ENCODE measurements at regions not wholly inside any gene's neighbourhood (a gene's known extent, or its start where the extent isn't known, plus 50 kb on each side); places are given as distances from the start of the nearest gene placed in this dataset.

DNA sequence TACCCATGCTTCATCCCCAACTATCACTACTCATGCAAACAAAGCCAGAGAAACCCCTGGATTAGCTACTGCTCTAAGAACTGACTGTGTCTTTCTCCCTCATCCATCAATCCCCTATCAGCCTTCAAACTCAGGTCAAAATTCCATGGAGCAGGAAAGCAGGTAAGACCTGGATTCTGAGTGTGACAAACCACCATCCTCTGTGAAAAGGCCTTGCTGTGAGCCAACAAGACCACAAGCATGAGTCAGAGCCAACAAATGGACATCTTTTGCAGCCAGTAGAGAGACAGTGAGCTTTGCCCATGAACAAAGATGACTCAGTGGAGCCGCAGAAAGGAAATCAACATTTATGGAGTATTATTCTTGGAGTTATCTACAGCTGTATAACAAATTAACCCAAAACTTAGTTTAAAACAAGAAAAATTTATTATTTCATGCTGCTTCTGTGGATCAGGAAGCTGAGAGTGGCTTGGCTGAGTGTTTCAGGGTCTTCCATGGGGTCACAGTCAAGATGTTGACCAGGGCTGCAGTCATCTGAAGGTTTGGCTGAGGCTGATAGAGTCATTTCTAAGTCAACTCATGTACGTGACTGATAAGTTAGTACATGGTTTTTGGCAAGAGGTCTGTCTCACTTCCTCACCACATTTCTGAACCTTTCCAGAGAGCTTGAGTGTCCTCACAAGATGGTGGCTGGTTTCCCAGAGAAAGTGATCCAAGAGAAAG is 61.1 kb downstream of the PITPNM2 start (continued):
- TF ChIP-seq SPEN (CRISPR knock-in tag; IDR thresholded peaks at IDR 0.05; ENCODE audit: low read depth) (no peak), JDP2 (CRISPR knock-in tag; IDR thresholded peaks at IDR 0.05; ENCODE audit: borderline replicate concordance) (no peak), ASH2L (IDR thresholded peaks at IDR 0.05; ENCODE audit: insufficient read length, low read depth, low read length) (no peak), PBX3 (CRISPR knock-in tag; IDR thresholded peaks at IDR 0.05; ENCODE audit: borderline replicate concordance) (no peak), RXRA (CRISPR knock-in tag; IDR thresholded peaks at IDR 0.05) (no peak; the same call in 1 of the 2 replicates), ZNF589 (CRISPR knock-in tag; conservative IDR thresholded peaks at IDR 0.05) (no peak), ZSCAN22 (CRISPR knock-in tag; IDR thresholded peaks at IDR 0.05) (no peak), ZKSCAN8 (CRISPR knock-in tag; IDR thresholded peaks at IDR 0.05; ENCODE audit: borderline replicate concordance) (peak; percentile 60; the same call in 1 of the 2 replicates), NR2F6 (IDR thresholded peaks at IDR 0.05) (no peak), NR2F6 (CRISPR knock-in tag; IDR thresholded peaks at IDR 0.05) (peak; percentile 29; the same call in 1 of the 2 replicates), ZBTB39 (CRISPR knock-in tag; IDR thresholded peaks at IDR 0.05) (no peak), ZMYM3 (CRISPR knock-in tag; IDR thresholded peaks at IDR 0.05) (no peak), THRA (CRISPR knock-in tag; IDR thresholded peaks at IDR 0.05; ENCODE audit: borderline replicate concordance) (no peak), ZFY (CRISPR knock-in tag; IDR thresholded peaks at IDR 0.05) (peak; percentile 37), SMARCE1 (IDR thresholded peaks at IDR 0.05; ENCODE audit: borderline replicate concordance) (no peak), RXRB (CRISPR knock-in tag; IDR thresholded peaks at IDR 0.05; ENCODE audit: borderline replicate concordance) (peak; percentile 34; the same call in 1 of the 2 replicates), NFATC3 (CRISPR knock-in tag; IDR thresholded peaks at IDR 0.05) (no peak), GABPA (IDR thresholded peaks at IDR 0.05; ENCODE audit: low read depth, low read length) (no peak), GABPA (CRISPR knock-in tag; IDR thresholded peaks at IDR 0.05; ENCODE audit: low read depth) (no peak), ZNF430 (CRISPR knock-in tag; IDR thresholded peaks at IDR 0.05) (no peak), ZNF709 (CRISPR knock-in tag; IDR thresholded peaks at IDR 0.05) (no peak)
- TF ChIP-seq, protein P1, sequence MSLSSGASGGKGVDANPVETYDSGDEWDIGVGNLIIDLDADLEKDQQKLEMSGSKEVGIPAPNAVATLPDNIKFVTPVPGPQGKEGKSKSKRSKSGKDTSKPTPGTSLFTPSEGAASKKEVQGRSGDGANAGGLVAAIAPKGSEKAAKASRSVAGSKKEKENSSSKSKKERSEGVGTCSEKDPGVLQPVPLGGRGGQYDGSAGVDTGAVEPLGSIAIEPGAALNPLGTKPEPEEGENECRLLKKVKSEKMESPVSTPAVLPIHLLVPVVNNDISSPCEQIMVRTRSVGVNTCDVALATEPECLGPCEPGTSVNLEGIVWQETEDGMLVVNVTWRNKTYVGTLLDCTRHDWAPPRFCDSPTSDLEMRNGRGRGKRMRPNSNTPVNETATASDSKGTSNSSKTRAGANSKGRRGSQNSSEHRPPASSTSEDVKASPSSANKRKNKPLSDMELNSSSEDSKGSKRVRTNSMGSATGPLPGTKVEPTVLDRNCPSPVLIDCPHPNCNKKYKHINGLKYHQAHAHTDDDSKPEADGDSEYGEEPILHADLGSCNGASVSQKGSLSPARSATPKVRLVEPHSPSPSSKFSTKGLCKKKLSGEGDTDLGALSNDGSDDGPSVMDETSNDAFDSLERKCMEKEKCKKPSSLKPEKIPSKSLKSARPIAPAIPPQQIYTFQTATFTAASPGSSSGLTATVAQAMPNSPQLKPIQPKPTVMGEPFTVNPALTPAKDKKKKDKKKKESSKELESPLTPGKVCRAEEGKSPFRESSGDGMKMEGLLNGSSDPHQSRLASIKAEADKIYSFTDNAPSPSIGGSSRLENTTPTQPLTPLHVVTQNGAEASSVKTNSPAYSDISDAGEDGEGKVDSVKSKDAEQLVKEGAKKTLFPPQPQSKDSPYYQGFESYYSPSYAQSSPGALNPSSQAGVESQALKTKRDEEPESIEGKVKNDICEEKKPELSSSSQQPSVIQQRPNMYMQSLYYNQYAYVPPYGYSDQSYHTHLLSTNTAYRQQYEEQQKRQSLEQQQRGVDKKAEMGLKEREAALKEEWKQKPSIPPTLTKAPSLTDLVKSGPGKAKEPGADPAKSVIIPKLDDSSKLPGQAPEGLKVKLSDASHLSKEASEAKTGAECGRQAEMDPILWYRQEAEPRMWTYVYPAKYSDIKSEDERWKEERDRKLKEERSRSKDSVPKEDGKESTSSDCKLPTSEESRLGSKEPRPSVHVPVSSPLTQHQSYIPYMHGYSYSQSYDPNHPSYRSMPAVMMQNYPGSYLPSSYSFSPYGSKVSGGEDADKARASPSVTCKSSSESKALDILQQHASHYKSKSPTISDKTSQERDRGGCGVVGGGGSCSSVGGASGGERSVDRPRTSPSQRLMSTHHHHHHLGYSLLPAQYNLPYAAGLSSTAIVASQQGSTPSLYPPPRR (CRISPR knock-in tag; IDR thresholded peaks at IDR 0.05; ENCODE audit: borderline replicate concordance) = no peak

Data from HepG2 (cell line).